Motor neuron (in vitro differentiated cells): ENCODE measurements at regions not wholly inside any gene's neighbourhood (a gene's known extent, or its start where the extent isn't known, plus 50 kb on each side); places are given as distances from the start of the nearest gene placed in this dataset.

Source experiments
- ATAC-seq, 8 experiments: fragments of 200-7000 bp; cut with Tn5 transposase; replicated peaks in 6 of 8; 2 replicates each; pipeline ENCODE4 v1.8.0; 2021; ENCODE audit warnings: mild to moderate bottlenecking in 8 of 8, moderate library complexity in 8 of 8
- H3K27ac ChIP-seq, 2 donors: fragments of 250-450 bp; sonication (Bioruptor Pico); 2 replicates each; pipeline ENCODE4 v1.9.0; 2021; ENCODE audit warnings: antibody characterized with exemption in 2 of 2, mild to moderate bottlenecking in 2 of 2, moderate library complexity in 1 of 2
- H3K4me1 ChIP-seq, 2 donors: fragments of 250-450 bp; sonication (Bioruptor Pico); replicated peaks in 1 of 2; 2 replicates each; pipeline ENCODE4 v1.6.1; 2021; ENCODE audit warnings: antibody characterized with exemption in 2 of 2, mild to moderate bottlenecking in 2 of 2, moderate library complexity in 1 of 2
- H3K4me3 ChIP-seq, 5 donors: fragments of 250-450 bp; sonication (Bioruptor Pico); 2 replicates each; pipeline ENCODE4 v1.9.0; 2021; ENCODE audit warnings: antibody characterized with exemption in 5 of 5, mild to moderate bottlenecking in 5 of 5, moderate library complexity in 4 of 5
- WGBS, 10 experiments: fragments of 450-650 bp; shearing (Covaris generic); methylation state at CpG; one replicate each; pipeline ENCODE4 v1.0.0; 2022; 5-methylcytosine and 5-hydroxymethylcytosine counted together
- in situ Hi-C, 9 experiments: fragments of 400-800 bp; cut with MboI; loops; one replicate each; pipeline ENCODE4 v1.15.0; 2021; ENCODE audit warnings: low sequenced_read_pairs in 9 of 9, low pct_unique_long_range_greater_than_20kb in 2 of 9; ENCODE audit not compliant: unreplicated experiment in 9 of 9

- Histone ChIP-seq H3K4me3 (peak overlapping the region; percentile 17 to 32 (median 25)), H3K4me1 (peaks cover 26 to 29% of the 10 kb centered on the region in 2 donors), H3K27ac (peak overlapping the region; percentile 90 to 97)
- peak; percentile 93 to 97 (median 96) for ATAC-seq
- WGBS, 10 experiments, result 3 to 60% (median 13%) methylated on average over 1 to 16 of the region's 24 CpGs; no CpG with 5 or more reads in 1 of the 10 experiments
- in situ Hi-C loops, result no loop called here
These were observed 211.4 kb upstream of the SMIM21 start for GRCh38 chr18:75638776-75639471.

- peaks cover 26 to 29% of the 10 kb centered on the region in 2 donors for H3K4me1 ChIP-seq
- peak overlapping the region; percentile 17 to 32 (median 25) for H3K4me3 ChIP-seq
- 0 to 34% (median 2%) methylated on average over 2 to 10 of the region's 16 CpGs for WGBS, 10 experiments
- ATAC-seq, result peak in 3 of 8 experiments; percentile 28 to 46 (median 31)
- in situ Hi-C loops, result no loop called here
- peak overlapping the region; percentile 90 to 97 for H3K27ac ChIP-seq
These were observed 210.8 kb upstream of the SMIM21 start for GRCh38 chr18:75638223-75638775.

- WGBS, 10 experiments, result 67 to 94% (median 80%) methylated on average over 1 to 5 of the region's 5 CpGs; no CpG with 5 or more reads in 7 of the 10 experiments
- H3K27ac ChIP-seq, result no peak overlapping the region
- no peak for ATAC-seq
- in situ Hi-C loops, result no loop called here
- H3K4me3 ChIP-seq, result no peak overlapping the region
- H3K4me1 ChIP-seq, result peaks cover 26 to 28% of the 10 kb centered on the region in 2 donors
These were observed 207.6 kb upstream of the SMIM21 start for GRCh38 chr18:75635096-75635495.

- WGBS, 10 experiments, result 0 to 100% (median 85%) methylated on average over 1 to 3 of the region's 5 CpGs
- Histone ChIP-seq H3K4me1 (no peaks in the 10 kb centered on the region), H3K27ac (no peak overlapping the region), H3K4me3 (no peak overlapping the region)
- in situ Hi-C loops, result no loop called here
- no peak for ATAC-seq
These were observed 198.5 kb upstream of the SMIM21 start for GRCh38 chr18:75625966-75626365.

- peak in 2 of 8 experiments; percentile 52 to 82 for ATAC-seq
- Histone ChIP-seq H3K27ac (no peak overlapping the region), H3K4me1 (no peaks in the 10 kb centered on the region), H3K4me3 (no peak overlapping the region)
- WGBS, 10 experiments, result 0 to 100% (median 90%) methylated on average over 1 to 2 of the region's 5 CpGs; no CpG with 5 or more reads in 3 of the 10 experiments
- in situ Hi-C loops, result no loop called here
These were observed 197.4 kb upstream of the SMIM21 start for GRCh38 chr18:75624869-75625268.

GRCh38 chr18:75621818-75622217, 194.3 kb upstream of the SMIM21 start:
- 67 to 100% (median 93%) methylated on average over 2 to 14 of the region's 14 CpGs for WGBS, 10 experiments
- H3K4me1 ChIP-seq, result no peaks in the 10 kb centered on the region
- in situ Hi-C loops, result no loop called here
- ATAC-seq, result no peak
- H3K27ac ChIP-seq, result no peak overlapping the region
- H3K4me3 ChIP-seq, result no peak overlapping the region

- in situ Hi-C loops, result no loop called here
- Histone ChIP-seq H3K4me1 (peaks cover 0 to 2% of the 10 kb centered on the region in 2 donors), H3K4me3 (no peak overlapping the region), H3K27ac (no peak overlapping the region)
- 69 to 96% (median 83%) methylated on average over 1 to 4 of the region's 4 CpGs; no CpG with 5 or more reads in 1 of the 10 experiments for WGBS, 10 experiments
- ATAC-seq, result no peak
These were observed 190.6 kb upstream of the SMIM21 start for GRCh38 chr18:75618146-75618545.

- peaks cover 7 to 18% of the 10 kb centered on the region in 2 donors for H3K4me1 ChIP-seq
- 0 to 19% (median 3%) methylated on average over 2 to 5 of the region's 5 CpGs; no CpG with 5 or more reads in 3 of the 10 experiments for WGBS, 10 experiments
- in situ Hi-C loops, result no loop called here
- peak; percentile 77 to 97 (median 94) for ATAC-seq
- H3K4me3 ChIP-seq, result no peak overlapping the region
- H3K27ac ChIP-seq, result no peak overlapping the region
These were observed 185.0 kb upstream of the SMIM21 start for GRCh38 chr18:75612456-75612855.

GRCh38 chr18:75607701-75608100, 180.2 kb upstream of the SMIM21 start:
- Histone ChIP-seq H3K4me3 (no peak overlapping the region), H3K27ac (no peak overlapping the region), H3K4me1 (peaks cover 7 to 12% of the 10 kb centered on the region in 2 donors)
- in situ Hi-C loops, result no loop called here
- 33 to 100% (median 80%) methylated on average over 1 to 2 of the region's 2 CpGs; no CpG with 5 or more reads in 1 of the 10 experiments for WGBS, 10 experiments
- no peak for ATAC-seq

- WGBS, 10 experiments, result 0 to 94% (median 67%) methylated on average over 2 to 3 of the region's 3 CpGs
- Histone ChIP-seq H3K4me1 (peaks cover 0 to 2% of the 10 kb centered on the region in 2 donors), H3K4me3 (no peak overlapping the region), H3K27ac (no peak overlapping the region)
- ATAC-seq, result no peak
- in situ Hi-C loops, result no loop called here
These were observed 165.0 kb upstream of the SMIM21 start for GRCh38 chr18:75592527-75592926.

GRCh38 chr18:75588412-75588811, 160.9 kb upstream of the SMIM21 start:
- Histone ChIP-seq H3K4me3 (no peak overlapping the region), H3K27ac (no peak overlapping the region), H3K4me1 (peaks cover 18 to 21% of the 10 kb centered on the region in 2 donors)
- ATAC-seq, result no peak
- 57 to 100% (median 95%) methylated on average over 1 to 16 of the region's 16 CpGs; no CpG with 5 or more reads in 2 of the 10 experiments for WGBS, 10 experiments
- in situ Hi-C loops, result no loop called here

- in situ Hi-C loops, result no loop called here
- WGBS, 10 experiments, result 79 to 100% (median 90%) methylated on average over 2 to 6 of the region's 6 CpGs
- Histone ChIP-seq H3K4me1 (peaks cover 18 to 21% of the 10 kb centered on the region in 2 donors), H3K27ac (no peak overlapping the region), H3K4me3 (no peak overlapping the region)
- no peak for ATAC-seq
These were observed 159.6 kb upstream of the SMIM21 start for GRCh38 chr18:75587131-75587530.

- peak; percentile 60 to 100 (median 80) for ATAC-seq
- H3K4me3 ChIP-seq, result no peak overlapping the region
- in situ Hi-C loops, result no loop called here
- WGBS, 10 experiments, result 30 to 100% (median 60%) methylated on average over 1 to 8 of the region's 9 CpGs
- peaks cover 18 to 21% of the 10 kb centered on the region in 2 donors for H3K4me1 ChIP-seq
- peak overlapping the region in 1 of 2 donors; percentile 45 for H3K27ac ChIP-seq
These were observed 158.8 kb upstream of the SMIM21 start for GRCh38 chr18:75586130-75586889.
